Transverse colon (tissue), 3 donors: ENCODE measurements at regions not wholly inside any gene's neighbourhood (a gene's known extent, or its start where the extent isn't known, plus 50 kb on each side); places are given as distances from the start of the nearest gene placed in this dataset.

Experiments used
- EP300 ChIP-seq: sonication (generic); formaldehyde crosslinking; IDR thresholded peaks from one replicate; pipeline ENCODE4 v1.6.1; 2017; ENCODE audit warnings: antibody characterized with exemption, low read depth
- TF ChIP-seq, protein P1 (sequence below), 5 experiments: fragments of 200-600 bp in 3 of 5; fragments of 450-650 bp in 2 of 5; sonication (generic) in 3 of 5; IDR thresholded peaks; 1 replicate in 2 of 5; 2 replicates in 3 of 5; pipeline ENCODE4 v1.5.1; 2016 to 2017; ENCODE audit warnings: antibody characterized with exemption in 5 of 5, inconsistent platforms in 3 of 5, mild to moderate bottlenecking in 2 of 5, moderate library complexity in 1 of 5

DNA sequence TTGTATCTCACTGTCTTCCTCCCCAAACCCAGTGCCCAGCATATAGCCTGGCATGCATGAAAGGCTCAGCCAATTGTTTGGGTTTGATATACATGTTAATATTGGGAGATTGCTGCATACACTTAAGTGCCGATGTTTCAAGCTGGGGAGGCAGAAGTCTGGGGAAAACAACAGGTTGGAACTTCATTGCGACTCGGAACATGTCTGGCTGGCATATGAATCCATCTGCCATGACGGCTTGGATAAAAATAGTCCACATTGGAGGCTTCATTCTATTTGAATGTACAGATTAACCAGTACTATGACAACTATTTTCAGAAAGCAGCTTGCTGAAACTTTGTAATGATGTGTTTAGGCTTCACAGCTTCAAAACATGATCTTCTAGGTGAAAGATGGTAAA lies 261.0 kb downstream of the CDH26 start:
- TF ChIP-seq, protein P1, sequence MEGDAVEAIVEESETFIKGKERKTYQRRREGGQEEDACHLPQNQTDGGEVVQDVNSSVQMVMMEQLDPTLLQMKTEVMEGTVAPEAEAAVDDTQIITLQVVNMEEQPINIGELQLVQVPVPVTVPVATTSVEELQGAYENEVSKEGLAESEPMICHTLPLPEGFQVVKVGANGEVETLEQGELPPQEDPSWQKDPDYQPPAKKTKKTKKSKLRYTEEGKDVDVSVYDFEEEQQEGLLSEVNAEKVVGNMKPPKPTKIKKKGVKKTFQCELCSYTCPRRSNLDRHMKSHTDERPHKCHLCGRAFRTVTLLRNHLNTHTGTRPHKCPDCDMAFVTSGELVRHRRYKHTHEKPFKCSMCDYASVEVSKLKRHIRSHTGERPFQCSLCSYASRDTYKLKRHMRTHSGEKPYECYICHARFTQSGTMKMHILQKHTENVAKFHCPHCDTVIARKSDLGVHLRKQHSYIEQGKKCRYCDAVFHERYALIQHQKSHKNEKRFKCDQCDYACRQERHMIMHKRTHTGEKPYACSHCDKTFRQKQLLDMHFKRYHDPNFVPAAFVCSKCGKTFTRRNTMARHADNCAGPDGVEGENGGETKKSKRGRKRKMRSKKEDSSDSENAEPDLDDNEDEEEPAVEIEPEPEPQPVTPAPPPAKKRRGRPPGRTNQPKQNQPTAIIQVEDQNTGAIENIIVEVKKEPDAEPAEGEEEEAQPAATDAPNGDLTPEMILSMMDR (IDR thresholded peaks at IDR 0.05) = no peak
- TF ChIP-seq EP300 = no peak
